ENCODE measurements at regions not wholly inside any gene's neighbourhood (a gene's known extent, or its start where the extent isn't known, plus 50 kb on each side); places are given as distances from the start of the nearest gene placed in this dataset.

- TF ChIP-seq CTCF (conservative IDR thresholded peaks at IDR 0.05) = no peak
- TF ChIP-seq ZFX (IDR thresholded peaks at IDR 0.05) = no peak
Measured at GRCh38 chr6:85006362-85006761, 242.0 kb upstream of the TBX18 start.

Data from C4-2B (cell line).